Jurkat, Clone E6-1 (cell line): ENCODE measurements at regions not wholly inside any gene's neighbourhood (a gene's known extent, or its start where the extent isn't known, plus 50 kb on each side); places are given as distances from the start of the nearest gene placed in this dataset.
A peak's percentile ranks its signal among the peaks of the same experiment; 100 is the strongest.

Experiments
- DNase-seq: peaks from one replicate; pipeline ENCODE4 v3.0.0-alpha.2; 2011; ENCODE audit warnings: low read depth, low spot score
- H3K4me3 ChIP-seq: 2 replicates; pipeline ENCODE4 v1.5.1; 2011; ENCODE audit warnings: mild to moderate bottlenecking, low read length, control low read depth, moderate library complexity

DNA sequence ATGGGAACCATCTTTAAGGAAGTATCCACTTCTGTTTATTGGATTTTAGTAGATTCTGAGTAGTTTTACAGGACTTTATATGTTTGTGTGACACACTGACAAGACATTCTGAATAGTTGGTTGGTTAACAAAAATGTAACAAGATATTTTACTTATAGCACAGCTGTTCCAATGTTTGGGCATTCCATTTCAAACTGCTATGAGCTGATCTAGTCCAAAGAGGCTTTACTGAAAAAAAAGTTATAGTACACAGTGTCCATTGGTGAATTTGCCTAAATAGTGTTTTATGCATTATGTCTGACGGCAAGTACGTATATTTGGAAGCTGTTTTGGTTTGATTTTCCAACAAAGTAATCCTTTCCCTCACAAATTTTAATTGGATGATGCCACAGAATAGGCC lies 99.1 kb downstream of the SAMD9 start:
- DNase-seq: no peak
- no peak overlapping the region for H3K4me3 ChIP-seq

DNA sequence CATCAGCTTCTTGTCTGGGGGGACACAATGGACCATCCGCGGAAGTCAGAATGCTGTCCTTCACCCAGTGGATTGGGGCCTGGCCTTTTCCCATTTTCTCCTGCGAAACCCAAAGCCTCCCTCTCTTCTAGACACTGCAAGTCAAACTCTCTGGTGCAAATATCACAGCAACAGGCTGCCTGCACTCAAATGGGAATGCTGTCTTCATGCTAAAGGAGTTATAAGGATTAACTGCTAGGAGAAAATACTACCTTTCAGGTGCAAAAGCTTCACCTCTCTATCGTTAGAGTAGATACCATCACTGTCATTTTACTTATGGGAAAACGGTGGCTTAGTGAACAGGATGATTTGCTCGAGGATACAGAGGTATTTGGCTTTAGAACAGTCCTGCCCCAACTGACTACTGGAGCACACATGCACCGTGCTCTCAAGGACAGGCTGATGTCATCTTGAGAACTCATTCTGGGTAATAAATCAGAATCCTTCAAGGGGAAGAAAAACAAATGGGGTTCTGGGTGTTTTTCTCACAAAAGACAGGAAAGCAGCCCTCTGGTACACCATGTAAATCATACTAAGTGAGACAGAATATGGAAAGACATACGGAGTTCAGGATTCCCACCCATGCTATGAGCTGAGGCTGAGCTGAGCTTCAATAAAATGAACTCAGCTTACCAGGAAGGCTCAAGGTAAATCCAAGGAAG lies 100.9 kb downstream of the SAMD9 start:
- DNase-seq: no peak

DNA sequence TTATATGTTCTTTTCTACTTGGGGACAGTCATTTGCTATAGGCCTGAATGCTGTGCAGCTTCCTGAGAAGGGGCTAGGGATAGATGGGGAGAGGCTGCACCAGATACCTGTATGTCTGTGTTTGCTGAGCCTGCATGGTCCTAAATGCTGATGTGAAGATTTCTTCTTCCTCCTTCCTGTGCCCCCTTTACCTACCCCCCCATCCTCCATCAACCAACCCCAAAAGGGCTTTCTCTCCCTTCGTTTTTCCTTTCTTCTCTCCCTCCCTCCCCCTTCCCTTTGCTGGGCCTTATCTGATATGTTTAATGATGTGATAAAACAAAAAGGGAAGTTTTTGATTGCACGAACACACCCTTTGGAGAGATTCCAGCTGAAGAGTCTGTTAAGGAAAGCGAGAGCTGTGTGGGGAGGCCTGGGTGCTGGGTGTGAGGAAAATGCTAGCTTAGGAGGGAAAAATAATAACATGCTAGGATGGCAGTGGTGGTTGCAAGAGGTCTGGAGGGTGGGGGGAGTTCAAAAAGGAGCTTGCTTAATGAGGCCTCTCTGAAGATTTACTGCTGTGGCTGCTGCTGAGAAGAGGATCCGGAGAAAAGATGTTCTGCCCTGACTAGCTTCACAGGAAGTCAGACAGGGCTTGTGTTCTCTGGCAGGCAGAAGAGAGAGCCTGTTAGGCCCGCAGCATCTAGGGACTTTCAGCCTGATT lies 101.8 kb downstream of the SAMD9 start:
- peak; percentile 59 for DNase-seq
- H3K4me3 ChIP-seq: no peak overlapping the region

More for the DNA sequence above, 100.9 kb downstream of the SAMD9 start:
- H3K4me3 ChIP-seq: no peak overlapping the region

DNA sequence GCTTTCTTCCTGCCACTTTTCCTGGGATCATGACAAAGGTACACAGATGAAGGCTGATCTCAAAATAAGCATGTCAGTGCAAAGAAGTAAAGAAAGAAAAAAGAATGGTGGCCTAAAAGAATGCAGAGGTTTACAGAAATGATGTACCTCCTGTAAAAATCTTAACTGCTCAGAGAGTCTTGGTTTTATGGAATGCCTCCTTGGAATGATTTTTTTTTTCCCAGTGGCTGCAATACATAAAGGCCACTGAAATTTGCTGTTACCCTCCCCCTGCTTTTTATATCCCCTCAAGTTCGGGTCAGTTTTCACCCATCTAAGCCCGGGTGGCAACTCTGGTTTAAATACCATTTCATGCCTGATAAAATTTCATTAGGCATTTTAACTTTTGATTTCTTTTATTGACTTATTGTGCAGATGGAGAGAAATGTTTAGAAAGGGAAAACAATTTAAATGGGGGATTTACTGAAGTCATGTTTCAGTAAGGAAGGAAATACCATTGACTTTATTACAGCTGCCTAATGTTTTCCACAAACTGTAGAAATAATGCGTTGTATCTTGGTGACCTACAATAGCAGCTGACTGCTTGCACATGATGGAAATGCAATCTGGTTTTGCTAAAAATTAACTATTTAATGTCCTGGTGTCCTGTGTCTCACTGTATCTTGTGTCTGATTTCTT lies 102.5 kb downstream of the SAMD9 start:
- no peak overlapping the region for H3K4me3 ChIP-seq
- no peak for DNase-seq

DNA sequence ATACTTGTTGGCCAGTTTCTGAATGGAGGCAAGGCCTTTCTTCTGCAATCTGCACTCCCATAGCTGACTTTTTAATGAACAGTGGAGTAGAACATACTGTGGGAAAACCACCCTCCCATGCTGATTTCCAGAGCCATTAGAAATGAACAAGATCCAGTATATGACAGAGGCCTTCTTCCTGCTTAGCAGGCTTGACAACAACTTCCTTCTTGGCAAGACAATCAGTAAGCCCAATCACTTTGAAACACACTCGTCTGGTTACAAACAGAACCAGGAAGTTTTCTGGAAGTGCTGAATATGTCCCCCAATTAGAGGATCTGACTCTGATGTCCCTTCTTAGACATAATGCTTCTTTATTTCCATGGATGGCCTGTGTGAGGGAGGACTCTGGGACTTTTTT lies 103.4 kb downstream of the SAMD9 start:
- no peak for DNase-seq
- no peak overlapping the region for H3K4me3 ChIP-seq

DNA sequence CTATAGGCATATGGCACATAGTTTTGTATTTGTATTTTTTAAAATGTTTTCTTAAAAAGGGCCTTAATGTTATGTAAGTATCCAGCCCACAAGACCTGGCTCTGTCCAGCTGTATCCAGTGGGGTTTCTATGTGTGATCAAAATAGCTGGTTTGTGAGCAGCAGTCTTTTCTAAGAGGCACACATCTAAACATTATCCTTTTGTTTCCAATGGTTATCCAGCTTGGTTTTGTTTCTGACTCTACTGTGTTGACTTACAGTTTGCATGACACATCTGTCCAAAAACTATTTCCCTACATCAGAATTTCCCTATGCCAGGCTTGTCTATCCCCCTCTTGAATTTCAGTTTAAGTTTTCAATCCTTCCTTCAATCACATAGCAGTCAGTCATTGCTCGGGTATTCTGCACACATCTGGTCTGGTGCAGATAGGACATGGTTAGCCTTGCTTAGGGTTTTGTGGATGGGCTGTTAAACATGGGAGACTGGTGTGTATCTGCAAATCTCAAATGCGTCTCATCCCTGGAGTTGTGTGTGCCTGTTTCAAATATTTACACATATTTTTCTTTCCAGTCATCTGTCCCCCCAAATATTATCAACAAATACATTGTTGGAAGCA lies 104.2 kb downstream of the SAMD9 start:
- H3K4me3 ChIP-seq: no peak overlapping the region
- no peak for DNase-seq

DNA sequence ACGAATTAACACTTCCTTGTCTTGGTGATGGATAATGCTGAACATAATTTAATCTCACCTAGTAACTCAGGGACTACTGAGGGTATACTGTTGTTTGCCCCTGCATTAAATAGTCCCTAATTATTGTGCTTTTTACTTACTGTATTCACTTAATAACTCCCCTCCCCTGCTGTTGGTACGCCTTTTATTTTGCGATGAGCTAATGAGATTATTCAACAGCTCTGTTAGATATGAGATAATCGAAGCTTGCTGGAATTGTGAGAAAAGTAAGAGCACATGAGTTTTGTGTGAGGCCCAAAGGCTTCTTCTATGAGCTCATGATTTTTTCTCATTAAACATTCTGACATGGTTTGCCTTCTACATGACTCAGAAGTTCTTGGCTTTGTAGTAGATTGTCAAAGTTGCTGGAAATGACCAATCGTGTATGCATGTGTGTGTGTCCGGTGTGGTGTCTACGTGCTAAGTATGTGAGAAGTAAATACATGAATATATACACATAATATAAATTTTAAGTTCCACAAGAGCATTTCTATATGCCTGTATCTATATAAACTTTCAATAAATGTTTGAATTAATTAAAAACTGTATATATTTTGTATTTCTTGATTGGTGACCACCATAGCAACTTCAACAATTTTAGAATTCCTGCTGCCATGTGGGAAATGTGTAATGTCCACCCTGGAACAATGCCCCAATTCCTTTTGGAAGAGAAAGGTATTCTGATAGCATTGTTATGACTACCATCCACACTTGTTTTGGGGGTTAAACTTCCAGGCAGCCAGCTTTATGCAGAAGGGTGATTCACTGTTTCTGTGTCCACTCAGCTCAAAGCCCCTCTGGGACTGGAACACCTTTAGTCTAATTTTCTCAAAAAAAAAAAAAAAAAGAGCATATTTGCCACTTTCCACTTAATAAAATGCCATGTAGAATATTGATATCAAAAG lies 106.2 kb downstream of the SAMD9 start:
- no peak for DNase-seq
- no peak overlapping the region for H3K4me3 ChIP-seq

DNA sequence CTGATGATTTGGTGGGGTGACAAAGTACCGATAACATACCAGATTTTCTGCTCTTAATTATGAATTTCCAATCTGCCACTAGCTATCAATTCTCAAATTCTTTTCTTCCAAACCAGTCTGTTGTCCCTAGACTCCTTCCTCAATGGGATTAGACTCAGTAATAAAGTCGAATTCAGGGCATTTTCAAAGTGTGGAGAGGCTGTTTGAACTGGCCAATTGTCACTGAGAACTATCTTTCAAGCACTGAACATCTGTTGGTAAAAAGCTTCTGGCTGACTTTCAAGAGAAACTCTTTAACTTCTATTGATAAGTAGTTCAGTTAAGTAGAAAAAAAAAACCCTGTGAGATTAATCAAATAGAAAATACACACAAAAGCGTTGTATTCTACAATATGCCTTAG lies 108.9 kb downstream of the SAMD9 start:
- no peak overlapping the region for H3K4me3 ChIP-seq
- no peak for DNase-seq

DNA sequence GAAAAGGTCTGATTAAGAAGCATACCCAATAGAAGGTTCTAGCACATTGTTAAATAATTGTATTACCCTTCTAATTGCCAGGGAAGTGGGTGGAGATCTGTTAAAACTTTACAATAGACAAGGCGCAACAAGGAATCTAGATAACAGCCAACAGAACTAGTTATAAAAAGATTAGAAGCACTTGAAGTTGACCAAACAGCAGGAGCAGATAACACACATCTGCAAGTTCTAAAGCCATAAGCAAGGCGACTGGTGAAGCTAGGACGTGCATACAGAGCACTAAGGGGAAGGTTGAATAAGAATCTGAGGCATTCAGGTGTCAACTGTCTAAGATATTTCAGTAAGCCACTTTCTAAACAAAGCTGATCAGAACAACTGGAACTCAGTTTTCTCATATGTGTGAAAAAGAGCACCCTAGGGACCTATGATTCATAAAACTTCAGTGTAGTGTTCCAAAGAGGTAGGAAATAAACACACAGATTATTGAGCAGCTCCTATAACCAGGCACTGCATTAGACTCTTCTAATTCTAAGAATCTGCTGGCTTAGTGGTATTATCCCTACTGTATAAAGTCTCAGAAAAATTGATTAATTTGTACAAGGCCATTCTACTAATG lies 111.2 kb downstream of the SAMD9 start:
- H3K4me3 ChIP-seq: no peak overlapping the region
- no peak for DNase-seq

DNA sequence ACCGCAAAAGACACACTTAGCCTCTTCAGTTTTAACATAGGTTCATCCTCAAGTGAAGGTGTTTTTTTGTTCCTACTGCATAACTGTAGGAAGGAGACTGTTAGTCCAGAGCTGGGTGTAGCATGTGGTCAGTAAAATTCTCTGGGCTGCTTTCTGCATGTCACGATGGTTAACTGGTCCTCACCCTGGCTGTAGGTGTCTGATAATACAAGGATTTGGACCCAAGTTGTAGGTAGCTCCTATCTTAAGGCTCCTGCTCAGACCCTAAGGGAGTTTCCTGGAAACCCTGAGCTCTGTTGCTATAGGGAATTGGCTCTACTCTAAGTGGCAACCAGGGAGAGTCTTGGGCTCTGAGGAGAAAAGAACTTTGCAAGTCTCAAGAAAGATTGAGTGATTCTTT lies 112.9 kb downstream of the SAMD9 start:
- no peak for DNase-seq
- H3K4me3 ChIP-seq: no peak overlapping the region

DNA sequence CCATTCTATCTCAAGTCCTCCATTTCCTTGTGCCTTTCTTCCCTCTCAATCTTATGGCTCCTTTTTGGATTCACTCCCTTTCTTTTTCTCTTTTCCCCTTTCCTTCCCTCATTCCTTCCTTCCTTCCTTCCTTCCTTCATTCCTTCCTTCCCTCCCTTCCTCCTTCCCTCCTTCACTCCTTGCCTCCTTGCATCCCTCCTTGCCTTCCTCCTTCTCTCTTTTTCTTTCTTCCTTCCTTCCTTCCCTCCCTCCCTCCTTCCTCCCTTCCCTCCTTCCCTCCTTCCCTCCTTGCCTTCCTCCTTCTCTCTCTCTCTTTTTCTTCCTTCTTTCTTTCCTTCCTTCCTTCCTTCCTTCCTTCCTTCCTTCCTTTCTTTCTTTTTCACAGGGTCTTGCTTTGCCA lies 120.1 kb downstream of the SAMD9 start:
- no peak overlapping the region for H3K4me3 ChIP-seq
- DNase-seq: no peak

DNA sequence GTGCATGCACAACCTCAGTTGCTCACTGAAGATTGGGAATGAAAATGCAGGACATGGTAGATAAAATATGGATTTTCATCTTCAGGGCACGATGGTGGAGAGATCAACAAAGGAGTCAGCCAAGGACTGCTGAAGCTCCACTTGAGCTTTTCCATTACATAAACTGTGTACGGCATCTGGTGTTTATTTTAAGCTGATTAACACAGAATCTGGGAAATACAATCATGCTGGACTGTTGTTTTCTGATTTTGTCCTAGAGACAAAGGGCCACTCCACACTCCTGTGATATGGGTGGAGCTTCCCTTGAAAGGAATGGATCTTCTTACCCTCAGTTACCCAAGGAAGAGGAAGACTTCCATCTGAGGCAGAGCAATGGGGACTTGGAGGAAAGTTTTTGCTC lies 120.6 kb downstream of the SAMD9 start:
- no peak for DNase-seq
- no peak overlapping the region for H3K4me3 ChIP-seq

DNA sequence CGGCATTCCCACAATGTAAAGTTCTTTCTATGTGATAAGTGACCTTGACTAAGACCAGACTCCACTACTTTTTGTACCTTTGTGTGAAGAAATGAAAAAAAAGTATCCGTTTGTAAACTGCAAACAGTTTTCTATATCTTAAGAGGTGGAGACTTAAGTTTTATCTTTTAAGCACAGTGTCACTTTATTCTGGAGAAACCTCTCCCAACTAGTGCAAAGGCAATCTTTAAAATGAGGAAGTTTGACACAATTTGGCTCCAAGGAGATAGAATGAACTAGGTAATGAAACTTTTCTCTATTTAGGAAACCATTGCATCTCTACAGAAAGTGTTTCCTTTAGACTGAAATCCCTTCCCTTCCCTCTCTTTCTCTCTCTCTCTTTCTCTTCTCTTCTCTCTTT lies 122.9 kb downstream of the SAMD9 start:
- H3K4me3 ChIP-seq: no peak overlapping the region
- DNase-seq: no peak

DNA sequence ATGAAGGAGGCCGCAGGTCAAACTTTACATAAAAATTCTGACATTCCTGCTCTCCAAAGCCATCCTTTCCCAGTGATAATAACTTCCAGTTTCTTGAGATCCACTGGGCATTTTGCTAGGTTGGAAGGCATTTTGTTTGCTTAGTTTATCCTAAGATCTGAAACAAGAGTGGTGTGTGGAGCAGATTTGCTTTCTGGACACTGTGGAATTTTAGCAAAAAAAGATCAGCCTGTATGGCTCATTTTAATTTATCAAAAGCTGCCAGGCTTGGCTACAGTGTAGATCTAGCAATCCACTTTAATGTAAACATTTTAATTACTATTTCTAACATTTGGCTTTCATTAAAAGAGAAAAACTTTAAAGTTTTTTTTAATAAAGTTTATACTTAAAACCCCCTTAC lies 124.8 kb downstream of the SAMD9 start:
- no peak overlapping the region for H3K4me3 ChIP-seq
- DNase-seq: no peak

DNA sequence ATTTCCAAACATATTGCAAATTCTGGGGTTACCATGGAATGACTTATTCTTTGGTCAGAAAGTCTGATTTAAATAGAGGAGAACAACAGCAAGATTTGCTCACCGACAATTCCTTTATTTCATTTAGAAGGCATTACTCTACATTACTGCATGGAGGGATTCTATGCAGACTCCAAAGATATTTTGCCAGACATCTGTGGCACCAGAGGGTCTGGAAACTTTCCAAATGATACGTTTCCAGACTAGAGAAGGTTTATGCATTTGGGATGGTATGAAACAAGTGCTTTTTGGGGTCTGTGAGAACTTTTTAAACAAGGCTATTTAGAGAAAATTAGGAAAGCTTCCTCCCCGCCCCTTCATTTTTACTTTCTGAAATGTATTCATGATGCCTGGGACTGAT lies 125.3 kb downstream of the SAMD9 start:
- no peak overlapping the region for H3K4me3 ChIP-seq
- no peak for DNase-seq

DNA sequence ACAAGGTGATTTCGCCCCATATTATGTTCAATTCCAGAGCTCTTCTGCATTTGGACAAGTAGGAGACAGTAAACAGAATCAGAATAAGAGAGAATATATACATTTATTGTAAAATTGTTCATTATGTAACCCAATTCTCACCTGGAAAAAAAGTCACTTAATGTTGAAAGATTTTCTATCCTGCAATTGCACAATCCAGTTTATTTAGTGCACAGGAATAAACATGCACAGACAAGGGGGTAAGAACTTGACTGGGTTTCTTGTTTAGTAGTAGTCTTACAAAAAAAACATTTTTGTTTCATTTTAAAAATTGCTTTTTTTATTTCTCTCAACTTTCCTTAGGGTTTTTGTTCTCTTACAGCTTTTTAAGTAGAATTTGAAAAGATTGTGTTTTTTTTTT lies 126.6 kb downstream of the SAMD9 start:
- DNase-seq: no peak
- no peak overlapping the region for H3K4me3 ChIP-seq

DNA sequence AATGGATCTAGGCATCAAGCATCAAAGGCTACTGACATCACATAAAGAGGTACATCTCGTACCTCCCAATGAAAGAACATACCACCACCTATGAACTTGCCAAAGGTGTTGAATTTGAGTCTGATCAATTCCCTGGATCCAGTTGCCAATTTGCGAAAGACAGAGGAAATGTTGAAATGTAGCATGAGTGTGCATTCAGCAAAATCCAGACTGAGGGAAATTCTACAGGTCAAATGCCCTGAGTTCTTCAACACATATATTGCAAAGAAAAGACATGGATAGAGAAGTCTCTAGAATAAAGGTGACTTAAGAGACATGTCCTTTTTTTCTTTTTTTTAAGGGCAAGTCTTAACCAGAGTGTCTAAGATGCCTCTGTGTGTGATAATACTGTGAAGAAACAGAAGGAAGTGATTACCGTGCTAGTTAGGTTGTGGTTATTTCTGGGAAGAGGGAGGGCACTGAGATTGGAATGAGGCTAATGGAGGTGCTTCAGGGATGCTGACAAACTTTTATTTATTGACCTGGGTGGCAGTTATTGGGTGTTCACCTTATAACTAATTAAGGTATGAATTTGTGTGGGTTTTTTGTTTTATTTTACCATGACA lies 128.7 kb downstream of the SAMD9 start:
- H3K4me3 ChIP-seq: no peak overlapping the region
- no peak for DNase-seq

DNA sequence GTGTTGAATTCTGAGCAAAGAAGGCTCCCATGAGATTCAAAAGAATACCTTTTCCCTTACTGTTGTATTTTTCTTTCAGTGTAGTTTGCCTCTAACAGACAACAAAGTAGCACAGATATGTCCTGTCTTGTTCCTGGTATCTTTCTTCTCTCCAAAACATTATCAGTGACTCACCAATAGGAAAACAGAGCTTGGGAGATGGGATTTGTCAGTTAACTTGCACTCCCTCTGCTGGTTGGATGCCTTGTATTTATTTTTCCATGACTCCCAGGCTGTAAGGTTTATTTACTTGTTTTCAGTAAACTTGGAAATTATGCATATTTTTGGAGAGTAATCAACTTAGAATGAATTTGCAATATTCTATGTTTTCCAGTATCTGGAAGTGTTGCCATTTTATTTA lies 129.7 kb downstream of the SAMD9 start:
- peak; percentile 9 for DNase-seq
- no peak overlapping the region for H3K4me3 ChIP-seq
